ENCODE measurements at regions not wholly inside any gene's neighbourhood (a gene's known extent, or its start where the extent isn't known, plus 50 kb on each side); places are given as distances from the start of the nearest gene placed in this dataset.

DNA sequence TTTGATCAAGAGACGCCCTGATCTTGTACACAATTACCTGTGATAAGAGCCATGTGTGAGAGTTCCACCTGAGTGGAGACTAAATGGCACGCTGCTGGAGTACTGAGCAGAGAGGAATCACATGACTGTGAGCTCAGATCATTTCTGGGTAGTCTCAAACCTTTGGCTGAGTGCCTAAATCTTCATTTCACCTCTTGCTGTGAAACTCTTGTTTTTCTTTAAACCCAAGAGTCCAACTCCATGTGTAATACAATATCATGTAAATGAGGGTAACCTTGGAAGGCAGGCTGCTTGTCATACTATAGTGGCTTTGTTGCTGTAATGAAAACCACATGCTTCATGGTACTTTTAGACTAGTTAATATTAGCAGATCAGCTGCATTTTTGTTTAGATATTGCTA, 156.9 kb downstream of the CAND1 start:
- DNase-seq (ENCODE audit: low read depth in 2 of 2): no peak

DNA sequence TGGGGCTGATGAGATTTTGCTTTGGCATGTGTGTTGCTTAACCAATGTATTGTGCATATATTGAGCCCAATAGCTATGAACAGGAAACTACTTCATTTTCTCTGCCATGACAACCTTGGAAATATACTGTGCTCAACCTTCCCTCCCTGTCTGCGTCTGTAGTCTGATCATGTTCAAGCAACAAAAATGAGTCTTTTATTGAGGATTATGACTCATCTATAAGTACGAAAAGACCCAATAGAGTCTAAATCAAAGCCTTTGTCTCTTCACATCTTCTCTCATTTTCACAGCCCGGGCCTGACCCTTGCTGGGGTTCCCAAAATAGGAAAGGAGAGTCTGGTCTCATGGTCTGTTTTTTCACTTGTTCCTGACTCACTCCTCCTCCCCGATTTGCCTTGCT, 158.2 kb downstream of the CAND1 start:
- no peak for DNase-seq (ENCODE audit: low read depth in 2 of 2)

DNA sequence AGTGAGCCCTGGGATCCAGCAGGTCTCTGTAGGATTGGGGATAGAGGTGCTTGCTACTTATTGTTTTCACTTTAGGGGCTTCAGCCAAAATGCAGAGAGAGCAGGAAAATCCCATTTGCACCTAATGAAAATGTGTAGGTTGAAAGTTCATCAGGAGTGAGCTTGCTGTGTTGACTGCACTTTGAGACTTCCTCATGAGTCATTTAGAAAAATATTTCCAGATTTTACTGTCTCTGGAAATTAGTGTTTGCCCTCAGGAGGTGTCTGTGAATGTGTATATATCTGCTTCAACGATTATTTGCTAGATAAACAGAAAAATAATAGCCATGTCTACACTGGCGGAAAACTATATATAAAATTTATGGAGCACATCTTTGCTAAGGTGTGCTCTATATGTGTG, 159.3 kb downstream of the CAND1 start:
- DNase-seq (ENCODE audit: low read depth in 2 of 2): no peak

DNA sequence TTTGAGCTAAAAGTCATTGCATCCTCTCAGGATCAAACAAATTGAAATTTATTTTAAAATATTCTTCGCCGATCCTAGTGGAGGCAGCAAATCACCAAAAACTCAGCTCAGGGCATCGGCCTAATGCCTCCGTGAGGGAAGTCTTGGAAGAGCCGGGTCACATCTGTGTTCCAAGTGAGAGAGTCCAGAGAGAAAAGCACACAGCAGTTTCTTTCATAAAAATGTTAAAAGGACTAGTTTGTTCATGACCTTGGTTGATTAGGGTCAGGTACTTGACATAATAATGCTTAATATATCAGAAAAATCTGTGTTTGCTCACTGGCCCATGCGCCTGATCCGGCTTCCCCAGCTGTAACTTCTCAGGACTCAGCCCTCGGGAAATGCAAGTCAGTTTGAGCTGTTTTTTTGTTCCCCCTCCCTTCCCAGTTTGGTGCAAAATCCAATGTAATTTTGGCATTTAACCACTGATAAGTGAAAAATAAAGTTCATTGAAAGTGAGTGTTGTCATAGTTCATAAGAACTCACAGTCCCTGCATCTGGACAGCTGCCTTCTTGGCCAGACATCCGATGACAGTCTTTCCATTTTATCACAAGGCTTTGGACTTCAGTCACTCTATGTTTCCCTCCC, 161.7 kb downstream of the CAND1 start:
- DNase-seq (ENCODE audit: low read depth in 2 of 2): no peak

DNA sequence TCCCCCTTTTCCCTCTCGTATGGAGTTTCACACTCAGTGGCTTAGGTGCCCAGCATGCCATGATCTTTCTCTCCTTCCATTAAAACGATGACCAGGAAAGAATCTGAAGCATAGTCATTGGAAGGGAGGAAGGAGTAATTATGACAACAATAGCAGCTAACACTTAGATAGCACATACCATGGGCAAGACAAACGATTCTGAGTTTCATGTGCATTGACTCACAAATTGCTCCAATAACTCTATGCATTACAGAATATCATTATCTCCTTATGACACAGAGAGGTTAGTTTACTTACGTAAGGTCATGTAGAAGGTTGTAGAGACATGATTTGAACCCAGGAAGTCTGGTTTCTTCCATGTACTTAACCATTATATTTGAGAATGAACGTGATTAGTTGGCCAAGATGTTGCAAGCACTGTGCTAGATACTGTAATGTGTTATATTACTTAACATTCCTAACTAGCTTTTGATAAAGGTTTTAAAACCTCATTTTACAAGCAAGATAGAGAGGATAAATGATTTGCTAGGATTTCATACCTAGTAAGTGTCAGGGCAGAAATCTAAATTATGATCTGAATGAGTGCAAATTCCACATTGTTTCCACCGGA, 162.4 kb downstream of the CAND1 start:
- DNase-seq (ENCODE audit: low read depth in 2 of 2): no peak

DNA sequence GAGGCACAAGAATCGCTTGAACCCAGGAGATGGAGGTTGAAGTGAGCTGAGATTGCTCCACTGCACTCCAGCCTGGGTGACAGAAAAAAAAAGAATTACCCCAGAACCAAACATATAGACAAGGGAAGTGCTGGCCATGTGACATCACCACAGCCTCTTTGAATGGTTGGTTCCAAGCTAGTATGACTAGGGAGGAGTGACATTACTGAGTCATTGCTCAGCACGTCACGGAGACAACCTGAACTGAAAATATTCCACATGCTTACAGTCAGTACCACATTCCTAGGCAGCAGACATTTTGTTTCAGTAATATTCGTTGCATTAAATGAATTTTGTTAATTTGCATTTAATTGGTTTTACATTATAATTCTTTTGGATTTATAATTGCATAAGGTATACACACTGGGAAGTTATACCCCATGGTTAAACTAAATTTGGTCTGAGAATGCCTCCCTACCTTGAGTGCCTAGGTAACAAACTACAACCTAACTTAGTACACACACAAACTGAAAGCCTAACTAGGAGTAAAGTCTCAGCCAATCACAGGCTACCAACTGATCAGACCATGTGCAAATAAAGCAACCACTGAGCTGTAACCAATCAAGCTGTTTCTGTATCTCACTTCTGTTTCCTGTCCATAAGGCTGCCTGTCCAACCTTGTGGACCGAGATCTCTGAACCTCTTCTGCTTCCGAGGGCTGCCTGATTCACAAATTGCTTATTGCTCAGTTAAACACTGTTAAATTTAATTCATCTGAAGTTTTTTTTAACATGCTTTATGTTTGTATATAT, 164.4 kb downstream of the CAND1 start:
- DNase-seq (ENCODE audit: low read depth in 2 of 2): no peak

DNA sequence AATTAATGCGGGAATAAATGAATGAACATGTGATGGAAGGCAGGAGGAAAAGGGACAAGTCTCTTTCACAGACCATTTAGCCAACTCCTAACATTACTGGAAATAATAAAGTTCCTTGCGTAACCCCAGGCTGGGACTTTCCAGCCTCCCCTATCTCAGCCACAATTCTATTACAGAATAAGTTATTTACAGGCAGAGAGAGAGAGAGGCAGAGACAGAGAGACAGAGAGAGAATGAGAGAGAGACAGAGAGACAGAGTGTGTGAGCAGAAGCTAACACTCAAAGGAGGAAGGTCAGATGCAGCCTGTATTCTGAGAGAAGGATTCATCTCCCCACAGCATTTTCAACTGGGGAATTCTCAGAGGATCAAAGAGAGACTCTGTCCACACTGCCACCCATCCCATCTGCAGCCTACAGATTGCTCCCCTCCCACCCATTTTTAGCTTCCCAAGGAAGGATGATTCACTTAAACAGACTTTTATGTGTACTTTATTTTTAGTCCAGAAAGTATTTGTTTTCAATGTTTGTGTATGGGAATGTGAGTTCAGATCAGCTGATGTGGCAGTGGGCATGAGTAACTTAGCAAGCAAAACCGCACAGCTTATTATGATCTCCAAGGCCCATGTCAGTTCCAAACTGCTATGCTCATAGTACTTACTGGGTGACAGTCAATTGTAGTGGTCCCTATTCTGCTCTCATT, 165.7 kb downstream of the CAND1 start:
- no peak for DNase-seq (ENCODE audit: low read depth in 2 of 2)

DNA sequence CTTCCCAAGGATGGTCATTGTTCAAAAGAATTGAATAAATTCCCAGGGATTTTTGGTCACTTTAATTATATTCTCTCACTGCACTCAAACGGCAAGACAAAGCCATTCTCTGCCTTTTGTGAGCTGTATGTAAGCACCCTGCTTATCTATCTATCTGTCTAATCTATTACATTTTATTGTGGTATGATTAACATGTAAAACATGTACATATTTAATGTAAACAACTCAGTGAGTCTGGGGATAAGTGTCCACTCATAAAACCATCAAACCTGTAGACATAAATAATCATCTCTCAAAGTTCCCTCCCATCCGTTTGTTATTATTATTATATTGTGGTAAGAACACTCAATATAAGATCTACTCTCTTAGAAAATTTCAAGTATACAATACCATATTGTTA, 167.1 kb downstream of the CAND1 start:
- no peak for DNase-seq (ENCODE audit: low read depth in 2 of 2)

DNA sequence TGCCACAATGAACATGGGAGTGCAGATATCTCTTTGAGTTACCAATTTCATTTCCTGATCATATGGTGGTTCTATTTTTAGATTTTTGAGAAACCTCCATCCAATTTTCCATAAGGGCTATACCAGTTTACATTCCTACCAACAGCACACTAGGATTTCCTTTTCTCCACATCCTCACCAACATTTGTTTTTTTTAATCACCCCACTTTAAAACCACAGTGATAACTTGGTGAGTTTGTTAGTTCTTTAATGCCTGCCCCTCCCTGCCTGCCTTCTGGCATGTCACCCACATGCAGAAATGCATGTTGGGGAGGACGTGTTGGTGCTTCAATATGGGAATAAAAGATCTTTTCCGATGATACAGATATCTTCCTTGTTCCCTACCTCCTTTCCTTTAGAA, 167.9 kb downstream of the CAND1 start:
- DNase-seq (ENCODE audit: low read depth in 2 of 2): no peak

DNA sequence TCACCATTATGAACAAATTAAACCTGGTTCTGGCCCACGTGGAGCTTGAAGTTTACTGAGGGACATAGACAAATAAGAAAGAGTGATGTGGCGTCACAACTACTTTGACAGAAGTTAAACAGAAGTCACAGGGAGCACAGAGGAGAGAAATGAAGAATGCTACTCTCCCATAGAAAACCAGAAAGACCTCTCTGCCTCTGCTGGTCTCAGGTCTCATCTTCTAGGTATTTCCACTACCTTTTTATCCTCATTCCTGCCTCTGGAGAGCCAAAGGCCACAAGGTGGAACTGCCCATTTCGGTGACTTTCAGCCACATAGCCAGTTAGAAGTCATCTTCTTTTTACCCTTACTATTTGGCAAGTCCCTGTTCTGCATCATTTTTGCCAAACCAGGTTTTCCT, 170.5 kb downstream of the CAND1 start:
- DNase-seq (ENCODE audit: low read depth in 2 of 2): no peak

DNA sequence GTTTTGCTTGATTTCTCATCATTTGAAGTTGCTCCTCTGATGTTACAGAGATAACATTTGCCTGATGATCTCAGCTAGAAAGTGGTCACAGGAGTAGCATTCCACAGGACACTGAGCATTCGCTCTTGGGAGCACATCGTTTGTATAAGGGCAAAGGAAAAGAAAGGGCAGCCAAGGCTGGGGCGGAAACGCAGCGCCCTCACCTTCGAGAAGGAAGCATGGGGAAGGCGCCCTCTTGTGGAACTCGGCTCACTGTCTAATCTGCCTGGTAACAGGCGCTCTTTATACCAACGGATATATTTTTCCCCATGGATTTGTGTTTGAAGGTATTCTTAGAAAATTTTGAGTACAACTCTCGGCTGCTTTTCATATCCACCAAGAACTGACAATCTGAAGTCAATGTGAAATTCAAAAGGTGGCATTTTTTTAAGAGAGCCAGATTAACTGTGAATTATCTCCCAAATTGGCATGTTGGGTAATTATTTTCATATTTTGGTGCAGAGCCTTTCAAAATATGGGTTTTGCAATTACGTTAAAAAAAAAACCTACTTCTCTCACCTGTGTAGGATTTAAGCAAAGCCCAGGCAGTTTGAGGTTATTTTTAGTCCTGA, 172.7 kb downstream of the CAND1 start:
- peak; percentile 30 to 59 for DNase-seq (ENCODE audit: low read depth in 2 of 2)

DNA sequence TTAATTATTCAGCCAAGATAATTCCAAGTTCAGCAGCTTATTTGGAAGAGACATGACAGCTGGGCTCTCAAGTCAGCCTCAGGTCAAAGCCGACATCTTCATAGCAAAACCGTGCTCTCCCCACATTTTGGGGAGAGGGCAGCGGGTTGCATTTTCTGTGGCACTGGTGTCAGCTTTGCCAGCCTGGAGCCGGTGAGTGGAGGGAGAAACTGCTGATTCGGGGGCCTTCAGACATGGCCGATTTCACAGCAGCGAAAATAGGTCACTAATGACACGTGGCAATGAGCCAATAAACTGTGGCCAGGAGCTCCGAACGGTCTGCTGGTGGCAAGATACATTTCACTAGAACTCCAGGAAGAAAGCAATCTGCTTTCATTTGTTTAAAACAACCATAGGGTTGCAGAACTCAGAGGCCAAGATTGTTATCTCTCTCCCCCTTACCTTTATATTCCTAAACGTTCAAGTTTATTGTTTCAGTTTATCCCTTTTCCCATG, 173.2 kb downstream of the CAND1 start:
- no peak for DNase-seq (ENCODE audit: low read depth in 2 of 2)

DNA sequence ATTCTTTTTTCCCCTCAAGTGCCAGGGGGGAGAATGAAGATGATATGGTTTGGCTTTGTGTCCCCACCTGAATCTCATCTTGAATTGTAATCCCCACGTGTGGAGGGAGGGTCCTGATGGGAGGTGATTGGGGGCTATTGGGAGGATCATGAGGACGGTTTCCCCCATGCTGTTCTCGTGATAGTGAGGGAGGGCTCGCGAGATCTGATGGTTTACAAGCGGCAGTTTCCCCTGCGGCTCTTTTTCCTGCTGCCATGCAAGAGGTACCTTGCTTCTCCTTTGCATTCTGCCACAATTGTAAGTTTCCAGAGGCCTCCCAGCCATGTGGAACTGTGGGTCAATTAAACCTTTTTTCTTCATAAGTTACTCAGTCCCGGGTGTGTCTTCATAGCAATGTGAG, 173.7 kb downstream of the CAND1 start:
- no peak for DNase-seq (ENCODE audit: low read depth in 2 of 2)

DNA sequence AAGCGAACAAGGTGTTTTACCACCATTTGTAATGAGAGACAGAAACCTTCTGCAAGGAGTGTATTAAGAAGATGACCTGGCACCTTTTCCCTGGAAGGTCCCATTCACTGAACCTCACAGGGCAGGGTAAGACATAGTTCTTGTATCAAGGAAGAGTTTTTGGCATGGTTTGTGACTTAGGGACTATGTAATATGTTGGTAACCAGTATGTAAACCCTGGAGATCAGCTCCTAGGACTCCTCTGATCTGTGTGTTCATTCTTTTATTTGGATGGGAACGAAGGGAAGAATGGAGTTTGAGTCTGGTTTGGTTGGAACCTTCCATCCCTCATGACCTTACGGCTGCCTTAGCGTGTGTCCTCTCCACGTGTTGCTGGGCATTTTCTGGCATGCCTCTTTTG, 175.4 kb downstream of the CAND1 start:
- DNase-seq (ENCODE audit: low read depth in 2 of 2): no peak

DNA sequence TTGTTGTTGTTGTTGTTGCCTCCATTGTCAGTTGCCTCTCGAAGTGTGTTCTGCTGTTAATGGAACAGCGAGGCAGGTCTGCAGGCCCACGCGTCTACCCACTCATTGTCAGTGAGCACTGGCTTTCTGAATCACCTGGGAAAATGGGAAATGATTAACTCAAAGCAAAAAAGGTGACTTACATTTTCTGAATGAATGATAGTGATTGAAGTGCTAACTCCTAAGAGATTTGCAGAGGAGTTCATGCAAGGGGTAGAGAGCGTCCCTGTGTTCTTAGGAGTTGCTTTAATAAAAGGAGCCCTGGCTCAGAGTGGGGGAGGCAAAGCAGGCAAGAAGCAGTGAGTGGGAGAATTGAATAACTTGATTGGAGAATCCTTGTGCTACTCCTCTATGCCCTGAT, 177.6 kb downstream of the CAND1 start:
- DNase-seq (ENCODE audit: low read depth in 2 of 2): no peak

DNA sequence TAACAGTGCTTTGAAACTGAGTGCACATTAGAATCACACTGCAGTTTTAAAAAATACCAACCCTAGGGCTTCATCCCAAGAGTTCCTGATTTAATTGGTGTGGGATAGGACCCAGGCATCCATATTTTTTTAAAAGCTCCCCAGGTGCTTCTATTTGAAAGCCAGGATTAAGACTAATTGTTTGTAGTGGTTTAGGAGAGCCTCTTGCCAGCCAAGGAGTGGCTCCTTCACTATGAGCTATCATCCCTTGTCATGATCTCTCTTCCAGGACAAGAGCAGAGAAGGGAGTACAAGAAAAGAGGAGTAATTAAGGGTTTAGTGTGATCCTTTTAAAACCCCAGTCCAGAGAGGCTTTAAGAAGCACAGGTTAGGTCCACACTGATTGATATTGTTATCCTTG, 178.0 kb downstream of the CAND1 start:
- no peak for DNase-seq (ENCODE audit: low read depth in 2 of 2)

DNA sequence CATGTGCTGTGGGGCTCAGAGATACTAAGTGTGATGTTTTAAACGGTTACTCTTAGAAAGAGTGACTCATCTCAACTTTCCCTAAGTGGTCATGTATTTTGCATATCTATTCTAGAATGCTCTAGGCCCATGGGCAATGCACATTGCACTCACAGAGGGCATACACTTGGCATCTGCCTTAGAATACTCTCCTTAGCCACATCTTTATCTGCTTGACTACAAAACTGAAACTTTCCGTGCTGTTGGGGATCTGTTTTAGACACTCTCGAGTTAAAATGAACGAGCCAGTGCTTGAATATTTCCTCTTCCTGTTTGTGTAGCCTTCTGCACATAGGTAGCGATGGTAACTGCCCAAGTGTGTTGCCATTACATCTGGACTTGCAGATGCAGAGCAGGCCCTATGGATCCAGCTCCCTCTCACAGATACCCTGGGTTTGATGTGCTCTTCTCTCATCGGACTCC, 180.5 kb downstream of the CAND1 start:
- no peak for DNase-seq (ENCODE audit: low read depth in 2 of 2)

DNA sequence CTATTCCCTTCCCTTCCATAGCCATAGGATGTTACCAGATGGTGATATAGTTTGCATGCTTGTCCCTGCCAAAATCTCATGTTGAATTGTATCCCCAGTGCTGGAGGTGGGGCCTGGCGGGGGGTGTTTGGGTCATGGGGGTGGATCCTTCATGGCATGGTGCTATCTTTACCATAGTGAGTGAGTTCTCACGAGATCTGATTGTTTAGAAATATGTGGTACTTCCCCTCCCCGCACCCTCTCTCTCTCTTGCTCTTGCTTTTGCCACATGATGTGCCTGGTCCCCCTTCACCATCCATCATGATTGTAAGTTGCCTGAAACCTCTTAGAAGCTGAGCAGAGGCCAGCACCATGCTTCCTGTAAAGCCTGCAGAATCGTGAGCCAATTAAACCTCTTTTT, 181.3 kb downstream of the CAND1 start:
- DNase-seq (ENCODE audit: low read depth in 2 of 2): no peak

DNA sequence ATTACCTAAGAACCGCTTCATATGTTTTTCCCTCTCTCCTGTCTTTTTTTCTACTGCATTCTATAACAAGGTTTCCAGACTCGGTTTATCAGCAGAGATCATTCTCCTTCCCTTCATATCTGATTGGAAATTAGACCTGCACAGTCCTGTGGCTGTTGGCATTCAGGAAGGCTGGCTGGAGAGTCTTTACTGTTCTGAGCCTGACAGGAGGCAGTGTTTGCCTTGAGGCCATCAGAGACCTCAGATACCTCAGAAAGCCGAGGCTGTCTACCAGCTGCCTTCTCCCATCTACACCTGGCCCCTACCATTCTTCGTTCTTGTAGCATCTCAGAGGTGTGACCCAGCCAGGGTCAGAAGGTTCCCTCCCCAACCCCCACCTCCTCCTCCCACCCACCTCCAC, 182.0 kb downstream of the CAND1 start:
- no peak for DNase-seq (ENCODE audit: low read depth in 2 of 2)

DNA sequence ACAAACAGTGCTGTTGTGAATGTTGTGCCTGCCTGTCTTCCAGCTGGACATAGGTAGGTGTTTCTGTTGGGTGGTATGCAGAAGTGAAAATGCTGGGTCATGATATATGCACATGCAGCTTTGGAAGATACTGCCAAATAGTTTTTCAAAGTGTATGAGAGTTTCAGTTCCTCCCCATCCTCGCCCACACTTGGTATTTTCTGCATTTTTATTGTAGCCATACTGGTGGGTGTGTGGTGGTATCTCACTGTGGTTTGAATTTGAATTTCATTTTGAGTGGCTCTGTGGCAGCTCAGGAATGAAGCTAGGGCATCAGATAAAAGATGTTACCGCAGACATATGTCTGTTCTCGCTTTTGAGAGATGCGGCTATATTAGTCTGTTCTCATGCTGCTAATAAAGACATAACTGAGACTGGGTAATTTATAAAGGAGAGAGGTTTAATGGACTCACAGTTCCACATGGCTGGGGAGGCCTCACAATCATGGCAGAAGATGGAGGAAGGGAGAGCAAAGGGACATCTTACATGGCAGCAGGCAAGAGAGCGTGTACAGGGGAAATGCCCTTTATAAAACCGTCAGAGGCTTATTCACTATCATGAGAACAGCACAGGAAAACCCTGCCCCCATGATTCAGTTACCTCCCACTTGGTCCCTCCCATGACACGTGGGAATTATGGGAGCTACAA, 183.1 kb downstream of the CAND1 start:
- no peak for DNase-seq (ENCODE audit: low read depth in 2 of 2)

DNA sequence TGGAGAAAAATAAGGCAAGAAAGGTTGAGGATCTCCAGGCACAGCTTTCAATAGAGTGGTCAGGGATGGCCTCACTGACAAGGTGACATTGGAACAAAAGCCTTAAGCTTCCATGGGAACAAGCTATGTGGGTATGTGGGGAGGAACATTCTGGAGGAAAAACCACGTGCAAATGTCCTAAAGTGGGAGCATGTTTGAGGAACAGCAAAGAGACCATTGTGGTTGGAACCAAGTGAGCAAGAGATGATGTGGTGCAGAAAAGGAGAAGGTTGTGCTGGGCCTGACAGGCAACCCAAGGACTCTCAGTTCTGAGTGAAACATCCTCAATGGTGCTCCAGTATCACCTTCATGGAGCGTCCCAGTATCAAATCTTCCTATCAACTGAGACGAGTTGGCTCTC, 184.0 kb downstream of the CAND1 start:
- DNase-seq (ENCODE audit: low read depth in 2 of 2): no peak

Measured in activated CD8-positive, alpha-beta memory T cell treated with anti-CD3 and anti-CD28 coated beads for 4 hours (primary cell).